ENCODE measurements at regions not wholly inside any gene's neighbourhood (a gene's known extent, or its start where the extent isn't known, plus 50 kb on each side); places are given as distances from the start of the nearest gene placed in this dataset.

DNA sequence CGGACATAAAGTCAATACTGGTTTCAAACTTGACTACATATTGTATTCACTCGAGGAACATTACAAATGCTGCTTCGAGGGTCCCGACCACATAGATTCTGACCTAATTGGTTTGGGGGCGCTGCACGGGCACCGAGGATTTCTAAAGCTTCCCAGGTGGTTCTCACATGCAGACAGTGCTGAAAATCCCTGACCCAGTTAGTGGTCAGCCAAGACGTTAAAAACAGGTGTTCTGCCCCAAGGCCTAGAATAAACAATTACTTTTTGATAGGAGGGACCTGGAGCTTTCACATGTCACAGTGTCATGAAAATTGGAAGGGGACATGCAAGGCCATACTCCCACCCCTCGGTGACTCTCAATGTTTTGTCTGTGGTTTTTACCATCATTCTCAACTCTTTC is 368.9 kb downstream of the RNF144A start:
- TF ChIP-seq CTCF (IDR thresholded peaks at IDR 0.05) (no peak), POLR2A (IDR thresholded peaks at IDR 0.05; ENCODE audit: low read depth) (no peak)

Data from esophagus muscularis mucosa (tissue), 3 donors.